Stimulated activated CD4-positive, alpha-beta T cell treated with anti-CD3 and anti-CD28 coated beads, Interleukin-1b, Interleukin-23, amount 100 ng/mL, for 24 hours (primary cell): ENCODE measurements at regions not wholly inside any gene's neighbourhood (a gene's known extent, or its start where the extent isn't known, plus 50 kb on each side); places are given as distances from the start of the nearest gene placed in this dataset.
"Not testable (repeated sequence)": the region's sequence is repeated elsewhere in the genome, so short reads cannot be mapped to it uniquely, and the experiment has no call there.

Experiments used
- DNase-seq, 4 experiments: peaks; one replicate each; pipeline ENCODE4 v3.0.0-alpha.2; 2020; ENCODE audit warnings: low read depth in 4 of 4, low spot score in 1 of 4

DNA sequence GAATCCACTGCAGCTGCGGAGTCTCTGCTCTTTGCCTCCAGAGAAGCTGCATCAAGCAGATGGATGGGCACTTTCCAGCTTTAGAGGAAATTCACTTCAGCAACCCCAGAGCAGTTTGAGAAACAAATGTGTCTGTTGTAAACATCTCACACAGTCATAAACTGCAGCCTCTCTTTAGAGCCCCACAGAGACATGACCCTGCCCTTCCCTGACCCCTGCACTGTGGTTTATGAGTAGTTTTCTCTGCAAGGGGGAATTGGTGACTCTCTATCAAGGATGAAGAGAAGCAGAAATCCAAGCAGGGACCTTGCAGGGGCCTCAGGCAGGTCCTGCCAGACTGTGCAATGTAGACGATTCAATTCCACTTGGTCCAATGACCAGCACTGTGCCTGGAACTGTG, 160.2 kb downstream of the SH2D4B start:
- no peak for DNase-seq

GRCh38 chr10:80699602-80700039, 161.9 kb downstream of the SH2D4B start:
- peak; percentile 44 to 71 (median 58) for DNase-seq

GRCh38 chr10:80700252-80700651, 162.6 kb downstream of the SH2D4B start:
- DNase-seq = no peak

- no peak for DNase-seq
These were observed 163.2 kb downstream of the SH2D4B start for GRCh38 chr10:80700760-80701444.

DNA sequence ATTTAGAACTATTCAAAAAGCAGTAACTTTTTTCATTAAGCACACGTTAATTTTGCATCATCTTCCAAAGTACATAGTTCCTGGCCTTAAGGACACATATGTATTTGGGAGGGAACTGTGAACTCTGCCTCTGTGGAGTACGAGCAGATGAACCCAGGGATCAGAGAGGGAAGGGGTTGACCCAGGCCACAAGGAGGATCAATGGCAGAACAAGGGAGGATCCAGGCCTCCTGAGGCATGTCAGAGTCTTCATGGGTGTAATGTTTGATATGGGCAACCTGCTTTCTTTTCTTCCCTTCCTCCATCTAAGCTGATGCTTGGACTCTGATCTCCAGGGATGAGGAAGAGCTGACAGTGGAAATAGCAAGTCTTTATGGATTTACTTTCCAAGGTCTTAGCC, 164.0 kb downstream of the SH2D4B start:
- DNase-seq = no peak

GRCh38 chr10:80702143-80702542, 164.4 kb downstream of the SH2D4B start:
- no peak for DNase-seq

DNA sequence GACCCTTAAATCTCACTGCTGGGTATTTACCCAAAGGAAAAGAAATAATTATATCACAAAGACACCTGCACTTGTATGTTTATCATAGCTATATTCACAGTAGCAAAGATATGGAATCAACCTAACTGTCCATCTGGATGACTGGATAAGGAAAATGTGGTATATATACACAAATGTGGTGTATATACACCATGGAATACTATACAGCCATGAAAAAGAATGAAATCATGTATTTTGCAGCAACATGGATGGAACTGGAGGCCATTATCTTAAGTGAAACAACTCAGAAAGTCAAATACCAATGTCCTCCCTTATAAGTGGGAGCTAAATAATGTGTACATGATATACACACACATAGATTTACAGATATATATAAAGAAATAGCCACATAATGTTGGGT, 168.2 kb downstream of the SH2D4B start:
- no peak for DNase-seq

DNA sequence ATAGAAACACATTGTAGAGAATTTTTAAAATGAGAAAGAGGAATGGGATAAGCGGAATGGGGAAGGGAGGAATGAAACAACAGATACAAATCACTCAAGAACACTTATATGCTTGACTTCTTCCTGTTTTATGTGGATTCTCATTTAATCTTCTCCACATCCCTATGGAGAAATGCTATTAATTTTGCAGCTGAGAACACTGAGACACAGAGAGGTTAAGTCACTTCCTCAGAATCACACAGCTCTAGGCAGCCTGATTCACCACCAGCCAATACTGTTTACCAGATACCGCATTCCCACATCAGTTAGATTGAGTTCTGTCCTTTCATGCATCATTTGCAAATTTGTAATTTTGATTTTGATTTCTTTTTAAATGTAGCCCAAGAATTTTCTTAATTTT, 170.5 kb downstream of the SH2D4B start:
- DNase-seq = no peak

GRCh38 chr10:80708808-80709207, 171.1 kb downstream of the SH2D4B start:
- DNase-seq = no peak

GRCh38 chr10:80709866-80710265, 172.2 kb downstream of the SH2D4B start:
- no peak for DNase-seq

DNA sequence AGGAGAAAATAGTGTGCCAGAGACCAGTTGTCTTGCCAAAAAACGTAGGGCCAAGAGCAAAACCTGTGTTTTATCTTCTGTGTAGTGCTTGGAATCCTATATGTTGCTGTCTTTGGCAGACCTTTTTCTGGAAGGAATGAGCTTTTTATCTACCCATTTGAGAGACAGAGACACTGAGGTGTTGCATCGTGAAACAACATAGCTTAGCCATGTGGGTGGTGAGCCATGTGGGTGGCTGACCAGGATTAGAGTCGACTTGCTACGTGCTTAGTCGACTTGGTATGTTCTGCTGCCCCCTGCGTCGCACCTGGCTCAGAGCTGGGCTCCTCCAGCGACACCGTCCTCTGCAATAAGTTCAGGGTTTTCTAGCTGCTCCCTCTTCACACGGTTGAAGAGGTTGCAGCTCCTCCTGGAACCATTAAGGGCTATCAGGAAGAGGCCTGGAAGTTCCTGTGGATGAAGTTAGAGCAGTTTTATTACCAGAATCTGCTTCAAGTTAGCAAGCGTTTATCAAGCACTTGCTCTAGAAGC, 175.8 kb downstream of the SH2D4B start:
- DNase-seq = no peak

DNA sequence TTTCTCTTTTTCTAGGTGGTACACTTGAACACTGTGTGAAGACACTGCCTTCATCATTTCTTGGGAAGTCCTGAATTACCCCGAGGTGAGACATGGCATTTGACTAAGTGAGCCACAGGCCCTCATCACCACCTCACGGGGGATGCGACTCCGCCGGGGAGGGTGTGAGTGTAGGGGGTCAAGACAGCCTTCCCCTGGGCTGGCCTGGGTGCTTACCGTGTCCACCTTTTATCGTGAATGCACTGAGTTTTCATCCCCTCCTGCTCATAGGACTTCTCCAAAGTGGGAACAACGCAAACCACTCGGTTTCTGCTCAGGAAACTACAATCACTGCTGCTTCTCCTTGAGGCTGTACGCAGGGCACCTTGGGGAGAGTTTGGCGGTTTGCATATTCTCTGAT, 176.9 kb downstream of the SH2D4B start:
- DNase-seq = no peak

GRCh38 chr10:80718024-80718423, 180.3 kb downstream of the SH2D4B start:
- no peak for DNase-seq

GRCh38 chr10:80719935-80720334, 182.2 kb downstream of the SH2D4B start:
- DNase-seq = no peak

DNA sequence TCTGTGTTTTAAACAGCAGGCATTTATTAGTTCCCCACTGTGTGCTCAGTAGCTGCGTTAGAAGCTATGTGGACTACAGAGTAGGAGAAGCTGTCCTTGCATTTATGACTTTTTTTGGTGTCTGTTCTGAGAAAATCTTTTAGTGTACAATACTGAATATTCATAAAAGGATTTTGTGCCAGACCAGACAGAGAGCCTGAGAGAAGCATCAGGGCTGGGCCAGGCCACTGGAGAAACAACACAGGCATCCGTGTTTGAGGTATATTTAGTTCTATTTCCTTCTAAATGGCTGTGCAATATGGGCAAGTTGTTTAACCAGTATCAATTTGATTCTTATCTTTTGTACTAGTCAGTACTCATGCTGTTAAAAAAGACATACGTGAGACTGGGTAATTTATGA, 182.8 kb downstream of the SH2D4B start:
- no peak for DNase-seq

GRCh38 chr10:80728354-80728753, 190.7 kb downstream of the SH2D4B start:
- DNase-seq = not testable (repeated sequence)

DNA sequence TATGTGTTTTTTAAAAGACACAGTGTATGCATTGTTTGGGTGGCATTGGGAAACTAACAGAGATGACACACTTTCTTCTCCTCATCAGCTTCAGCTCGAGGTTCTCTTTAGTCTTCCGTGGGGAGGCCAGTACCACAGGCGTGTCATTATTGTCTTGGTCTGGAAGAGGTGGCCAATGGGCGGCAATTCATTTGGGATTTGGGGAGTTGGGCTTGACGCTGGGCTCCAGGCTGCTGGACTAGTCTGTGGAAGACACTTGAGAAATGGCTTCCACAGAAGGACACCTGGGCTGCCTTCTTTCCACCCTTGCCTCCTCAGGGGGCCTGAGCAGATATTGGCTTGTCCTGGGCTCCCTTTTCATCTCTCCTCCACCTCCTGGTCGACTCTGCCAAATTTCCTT, 192.2 kb downstream of the SH2D4B start:
- no peak for DNase-seq

DNA sequence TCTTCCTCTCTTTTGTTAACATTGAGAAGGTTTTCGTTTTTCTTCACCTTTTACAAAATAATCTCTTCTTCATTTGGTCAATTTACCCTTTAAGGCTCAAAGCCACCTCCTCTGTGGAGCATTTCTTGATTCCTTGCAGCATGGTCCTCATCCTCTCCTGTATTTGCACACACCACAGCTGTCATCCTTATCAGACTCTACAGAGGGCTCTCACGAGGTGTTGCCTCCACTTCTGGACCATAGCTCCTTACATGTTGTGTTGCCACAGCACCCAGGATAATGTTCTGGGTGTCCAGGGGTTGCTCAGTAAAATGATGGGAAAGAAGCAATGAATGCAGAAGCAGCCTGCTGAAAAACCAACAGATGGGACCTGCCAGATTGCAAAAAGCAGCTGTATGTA, 192.8 kb downstream of the SH2D4B start:
- no peak for DNase-seq

DNA sequence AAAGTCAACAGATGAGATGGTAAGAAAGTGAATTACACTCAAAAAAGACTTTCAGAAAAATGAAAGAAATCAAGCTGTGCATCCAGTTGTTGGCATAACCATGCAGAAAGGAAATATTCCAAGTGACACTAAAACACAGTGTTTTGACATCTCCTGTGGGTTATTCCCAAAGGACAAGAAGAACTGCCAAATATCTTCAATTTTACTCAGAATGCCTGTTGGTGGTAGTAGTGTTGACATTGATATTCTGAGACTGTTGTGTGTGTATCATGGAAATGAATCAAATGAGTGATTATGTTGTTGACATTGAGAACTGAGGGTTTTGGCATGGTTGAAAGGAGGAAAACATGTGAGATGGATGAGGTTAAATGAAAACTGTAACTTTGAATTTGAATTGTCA, 196.9 kb downstream of the SH2D4B start:
- no peak for DNase-seq

DNA sequence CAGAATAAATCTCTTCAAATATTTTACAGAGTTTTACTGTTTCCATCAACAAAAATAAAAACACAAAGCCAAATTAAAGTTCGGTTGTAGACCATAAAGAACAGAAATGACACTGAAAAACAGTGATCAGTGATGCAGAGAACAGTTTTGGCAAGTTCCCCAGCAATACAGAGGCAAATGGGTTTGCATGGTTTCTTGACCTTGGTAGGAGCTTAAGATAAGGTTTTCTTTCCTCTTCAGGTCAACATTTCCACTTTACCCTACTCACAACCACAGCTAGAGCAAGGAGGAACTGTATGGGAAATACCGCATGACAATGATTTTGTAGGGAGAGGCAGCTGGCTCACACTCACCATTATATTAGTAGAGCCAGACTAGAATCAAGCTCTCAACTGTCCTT, 199.5 kb downstream of the SH2D4B start:
- DNase-seq = no peak

DNA sequence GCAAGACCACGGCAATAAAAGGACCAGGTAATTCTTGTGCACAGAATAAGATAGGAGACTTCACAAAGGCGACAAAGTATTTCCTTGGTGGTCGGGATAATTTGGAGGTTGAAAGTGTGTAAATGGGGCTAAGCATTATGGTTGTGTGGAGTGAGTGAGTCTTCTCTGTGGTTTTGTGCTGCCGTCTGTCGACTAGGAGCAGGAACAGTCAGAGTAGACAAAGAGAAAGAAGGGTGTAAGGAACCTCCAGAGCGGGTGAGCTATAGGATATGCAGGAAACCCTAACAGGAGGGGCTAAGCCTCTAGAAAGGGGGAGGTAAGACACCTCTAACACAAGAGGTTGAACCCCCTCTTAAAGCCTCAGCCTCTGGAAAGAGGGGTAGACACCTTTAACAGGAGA, 201.6 kb downstream of the SH2D4B start:
- DNase-seq = no peak

DNA sequence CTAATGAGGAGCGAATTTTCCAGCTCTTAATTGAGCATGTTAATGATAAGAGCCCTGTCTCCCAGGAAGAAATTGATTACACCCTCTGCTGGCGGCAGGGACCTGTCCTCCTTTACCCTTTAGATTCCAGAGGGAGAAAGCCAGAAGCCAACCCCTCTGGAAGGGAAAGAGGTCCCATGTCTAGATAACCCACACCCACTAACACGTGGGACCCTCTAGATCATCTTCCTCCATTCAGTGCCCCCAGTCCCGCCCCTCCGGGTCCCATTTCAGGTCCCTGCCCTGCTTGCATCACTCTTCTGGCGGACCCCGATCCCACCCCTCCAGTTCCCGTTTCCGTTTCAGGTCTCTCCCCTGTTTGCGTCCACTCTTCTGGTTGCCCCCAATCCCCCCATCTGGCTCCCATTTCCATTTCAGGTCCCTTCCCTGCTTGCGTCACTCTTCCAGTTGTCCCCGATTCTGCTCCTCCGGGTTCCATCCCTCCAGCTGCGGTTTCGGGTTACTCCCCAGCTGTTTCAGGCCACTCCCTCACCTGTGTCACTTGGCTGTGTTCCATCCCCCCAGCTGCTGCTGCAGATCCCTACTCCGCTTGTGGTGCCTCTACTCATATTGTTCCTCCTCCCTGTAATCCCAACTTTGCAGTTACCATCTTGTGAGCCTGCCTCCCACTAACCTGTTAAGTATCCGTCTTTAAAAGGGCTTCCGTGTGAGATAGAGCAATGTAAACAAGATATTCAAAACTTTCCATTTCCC, 202.4 kb downstream of the SH2D4B start:
- no peak for DNase-seq

DNA sequence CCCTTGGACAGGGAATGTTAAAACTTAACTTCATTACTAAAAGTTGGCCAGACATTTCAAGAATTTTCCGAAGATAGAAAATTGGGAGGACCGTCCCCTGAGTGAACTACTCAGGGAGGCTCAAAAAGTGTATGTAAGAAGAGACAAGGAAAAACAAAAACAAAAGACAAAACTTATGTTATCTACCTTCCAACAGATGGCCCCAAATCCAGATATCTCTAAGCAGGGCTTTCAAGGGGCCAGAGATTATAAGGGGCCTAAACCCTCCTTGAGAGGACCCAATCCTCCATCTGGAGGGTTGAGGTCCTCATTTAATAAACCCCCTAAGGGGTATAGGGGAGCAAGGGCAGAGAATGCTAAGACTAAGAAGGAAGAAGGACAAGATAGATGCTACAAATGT, 203.6 kb downstream of the SH2D4B start:
- DNase-seq = no peak
